GM10266 (cell line): ENCODE measurements at regions not wholly inside any gene's neighbourhood (a gene's known extent, or its start where the extent isn't known, plus 50 kb on each side); places are given as distances from the start of the nearest gene placed in this dataset.

Experiments used
- DNase-seq: peaks from one replicate; pipeline ENCODE4 v3.0.0; 2012; ENCODE audit errors: extremely low spot score
- TF ChIP-seq, protein P1 (sequence below): IDR thresholded peaks from 2 replicates; pipeline ENCODE4 v1.5.1; 2012; ENCODE audit warnings: mild to moderate bottlenecking, low read depth; ENCODE audit not compliant: control insufficient read depth, insufficient read depth; ENCODE audit errors: missing control alignments

GRCh38 chr4:135201081-135201480 is 999.5 kb upstream of the PABPC4L start:
- TF ChIP-seq, protein P1, sequence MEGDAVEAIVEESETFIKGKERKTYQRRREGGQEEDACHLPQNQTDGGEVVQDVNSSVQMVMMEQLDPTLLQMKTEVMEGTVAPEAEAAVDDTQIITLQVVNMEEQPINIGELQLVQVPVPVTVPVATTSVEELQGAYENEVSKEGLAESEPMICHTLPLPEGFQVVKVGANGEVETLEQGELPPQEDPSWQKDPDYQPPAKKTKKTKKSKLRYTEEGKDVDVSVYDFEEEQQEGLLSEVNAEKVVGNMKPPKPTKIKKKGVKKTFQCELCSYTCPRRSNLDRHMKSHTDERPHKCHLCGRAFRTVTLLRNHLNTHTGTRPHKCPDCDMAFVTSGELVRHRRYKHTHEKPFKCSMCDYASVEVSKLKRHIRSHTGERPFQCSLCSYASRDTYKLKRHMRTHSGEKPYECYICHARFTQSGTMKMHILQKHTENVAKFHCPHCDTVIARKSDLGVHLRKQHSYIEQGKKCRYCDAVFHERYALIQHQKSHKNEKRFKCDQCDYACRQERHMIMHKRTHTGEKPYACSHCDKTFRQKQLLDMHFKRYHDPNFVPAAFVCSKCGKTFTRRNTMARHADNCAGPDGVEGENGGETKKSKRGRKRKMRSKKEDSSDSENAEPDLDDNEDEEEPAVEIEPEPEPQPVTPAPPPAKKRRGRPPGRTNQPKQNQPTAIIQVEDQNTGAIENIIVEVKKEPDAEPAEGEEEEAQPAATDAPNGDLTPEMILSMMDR = no peak
- DNase-seq = no peak

GRCh38 chr4:135197641-135198040 is 996.1 kb upstream of the PABPC4L start:
- TF ChIP-seq, protein P1 = no peak
- DNase-seq = no peak

- no peak for DNase-seq
- TF ChIP-seq, protein P1 = no peak
Measured at GRCh38 chr4:135194477-135194876, 992.9 kb upstream of the PABPC4L start.

DNA sequence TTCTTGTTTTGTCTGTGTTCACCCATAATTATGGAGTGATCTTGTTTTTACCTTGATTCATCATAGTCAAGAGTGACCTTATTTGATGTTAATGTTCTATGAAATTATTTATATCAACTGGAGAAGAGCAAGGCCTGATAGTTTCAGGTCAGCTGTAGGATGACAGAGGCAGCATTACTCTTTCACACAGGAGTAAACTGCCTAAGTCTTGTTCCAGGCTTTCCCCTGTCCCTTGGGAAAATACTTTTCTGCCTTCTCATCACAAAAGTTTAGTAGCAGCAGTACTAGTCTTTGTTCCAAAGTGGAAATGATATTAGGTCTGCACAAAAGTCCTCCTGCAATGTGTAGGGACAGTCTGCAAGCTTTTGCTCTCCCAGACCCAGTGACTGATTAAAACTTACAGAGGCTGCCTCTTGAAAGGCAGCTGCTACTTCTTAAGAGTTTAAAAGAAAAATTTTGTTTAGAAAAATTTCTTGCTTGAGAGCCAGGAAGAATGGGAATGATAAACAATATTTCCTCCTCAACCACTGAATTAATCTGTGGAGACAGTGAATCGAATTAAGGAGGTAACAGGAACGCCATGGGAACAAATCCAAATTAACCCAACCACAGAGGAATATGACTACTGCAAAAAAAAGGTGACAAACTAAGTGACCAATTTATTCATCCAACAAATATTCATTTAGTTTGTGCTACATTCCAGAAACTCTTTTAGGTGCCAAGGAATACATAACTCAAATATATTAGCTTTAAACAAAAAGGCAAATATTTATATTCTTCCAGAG is 991.4 kb upstream of the PABPC4L start:
- DNase-seq = no peak
- TF ChIP-seq, protein P1 = no peak

GRCh38 chr4:135191596-135191995 is 990.0 kb upstream of the PABPC4L start:
- TF ChIP-seq, protein P1 = no peak
- DNase-seq = no peak

- no peak for DNase-seq
- TF ChIP-seq, protein P1 = no peak
Measured at GRCh38 chr4:135186002-135186401, 984.4 kb upstream of the PABPC4L start.

DNA sequence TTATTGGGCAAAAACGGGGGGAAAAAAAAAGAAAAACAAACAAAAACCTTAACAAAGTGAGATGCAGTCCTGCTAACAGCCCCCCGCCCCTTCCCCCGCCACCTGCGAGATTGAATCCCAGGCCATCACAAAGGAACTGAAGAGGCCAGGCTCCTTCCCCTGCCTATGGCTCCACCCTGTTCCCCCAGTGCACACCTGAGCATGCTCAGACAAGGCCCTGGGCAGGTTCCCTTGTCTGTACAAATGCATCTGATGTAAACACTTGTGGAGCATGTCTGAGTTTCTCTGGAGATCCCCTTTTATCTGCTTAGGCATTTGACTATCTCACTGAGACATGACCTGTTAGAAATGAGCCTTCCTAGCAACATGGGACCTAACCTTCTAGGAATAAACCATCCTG is 983.7 kb upstream of the PABPC4L start:
- no peak for DNase-seq
- TF ChIP-seq, protein P1 = no peak
